Astrocyte of the spinal cord (primary cell): ENCODE measurements at regions not wholly inside any gene's neighbourhood (a gene's known extent, or its start where the extent isn't known, plus 50 kb on each side); places are given as distances from the start of the nearest gene placed in this dataset.
"Not testable (repeated sequence)": the region's sequence is repeated elsewhere in the genome, so short reads cannot be mapped to it uniquely, and the experiment has no call there.

ENCODE experiments used
- DNase-seq: peaks from one replicate; pipeline ENCODE4 v3.0.0; 2011; ENCODE audit warnings: low read depth, low spot score
- H3K4me3 ChIP-seq: 2 replicates; pipeline ENCODE4 v1.5.1; 2011; ENCODE audit warnings: low read depth, mild to moderate bottlenecking, low read length, moderate library complexity
- in situ Hi-C: cut with HindIII; loops from 2 replicates; pipeline ENCODE4 v1.10.0; 2017; ENCODE audit warnings: low sequenced_read_pairs
- TF ChIP-seq, protein P1 (sequence below): IDR thresholded peaks from 2 replicates; pipeline ENCODE4 v1.5.1; 2012; ENCODE audit warnings: low read depth, mild to moderate bottlenecking, low read length, inconsistent platforms

DNA sequence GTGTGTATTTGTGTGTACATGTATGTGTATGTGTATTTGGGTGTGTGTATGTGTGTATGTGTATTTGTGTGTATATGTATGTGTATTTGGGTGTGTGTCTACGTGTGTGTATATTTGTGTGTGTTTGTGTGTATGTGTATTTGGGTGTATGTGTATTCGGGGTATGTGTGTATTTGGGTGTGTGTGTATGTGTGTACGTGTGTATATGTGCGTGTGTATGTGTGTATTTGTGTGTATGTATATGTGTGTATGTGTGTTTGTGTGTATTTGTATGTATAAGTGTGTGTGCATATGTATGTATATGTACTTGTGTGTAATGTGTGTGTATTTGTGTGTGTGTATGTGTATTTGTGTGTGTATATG lies 62.0 kb downstream of the HAPSTR1 start:
- TF ChIP-seq, protein P1, sequence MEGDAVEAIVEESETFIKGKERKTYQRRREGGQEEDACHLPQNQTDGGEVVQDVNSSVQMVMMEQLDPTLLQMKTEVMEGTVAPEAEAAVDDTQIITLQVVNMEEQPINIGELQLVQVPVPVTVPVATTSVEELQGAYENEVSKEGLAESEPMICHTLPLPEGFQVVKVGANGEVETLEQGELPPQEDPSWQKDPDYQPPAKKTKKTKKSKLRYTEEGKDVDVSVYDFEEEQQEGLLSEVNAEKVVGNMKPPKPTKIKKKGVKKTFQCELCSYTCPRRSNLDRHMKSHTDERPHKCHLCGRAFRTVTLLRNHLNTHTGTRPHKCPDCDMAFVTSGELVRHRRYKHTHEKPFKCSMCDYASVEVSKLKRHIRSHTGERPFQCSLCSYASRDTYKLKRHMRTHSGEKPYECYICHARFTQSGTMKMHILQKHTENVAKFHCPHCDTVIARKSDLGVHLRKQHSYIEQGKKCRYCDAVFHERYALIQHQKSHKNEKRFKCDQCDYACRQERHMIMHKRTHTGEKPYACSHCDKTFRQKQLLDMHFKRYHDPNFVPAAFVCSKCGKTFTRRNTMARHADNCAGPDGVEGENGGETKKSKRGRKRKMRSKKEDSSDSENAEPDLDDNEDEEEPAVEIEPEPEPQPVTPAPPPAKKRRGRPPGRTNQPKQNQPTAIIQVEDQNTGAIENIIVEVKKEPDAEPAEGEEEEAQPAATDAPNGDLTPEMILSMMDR: no peak
- DNase-seq: no peak
- in situ Hi-C loops: no loop called here
- H3K4me3 ChIP-seq: no peak overlapping the region

DNA sequence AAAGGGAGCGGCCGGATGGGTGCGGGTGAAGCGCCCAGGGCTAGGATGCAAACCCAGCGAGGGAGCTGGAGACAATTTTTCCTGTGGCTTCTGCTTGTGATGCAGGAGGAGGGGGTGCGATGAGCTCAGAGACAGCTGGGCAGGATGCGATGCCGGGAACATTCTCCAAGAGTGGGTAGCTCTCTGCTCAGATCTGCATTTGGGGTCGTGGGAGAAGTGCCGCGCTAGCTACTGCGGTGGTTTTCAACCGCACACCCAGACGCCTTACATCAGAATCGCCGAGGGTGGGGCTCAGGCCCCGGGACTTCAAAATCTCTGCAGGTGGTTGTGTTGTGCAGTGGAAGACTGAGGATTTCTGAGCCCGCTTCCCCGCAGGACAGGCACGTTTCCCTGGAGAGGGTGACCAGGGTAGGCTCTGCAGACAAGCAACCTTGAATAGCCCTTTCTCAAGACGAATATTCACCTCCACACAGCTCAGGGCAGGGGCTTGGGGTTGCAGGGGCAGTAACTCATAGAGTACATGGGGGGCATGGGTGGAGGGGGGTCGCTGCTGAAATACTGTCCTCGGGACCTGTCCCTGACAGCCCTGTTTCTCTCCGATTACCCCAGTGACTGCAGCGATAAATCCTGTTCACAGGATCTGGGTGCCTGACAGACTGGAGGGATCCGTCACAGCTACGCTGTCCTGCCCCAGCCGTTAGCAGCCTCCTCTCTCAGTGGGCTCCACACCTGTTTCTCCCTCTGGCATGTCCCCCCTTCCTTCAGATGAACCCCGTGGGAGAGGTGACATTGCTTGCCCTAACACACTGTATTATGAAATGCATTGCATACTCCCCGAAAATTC lies 63.3 kb downstream of the HAPSTR1 start:
- TF ChIP-seq, protein P1: no peak
- in situ Hi-C loops: no loop called here
- H3K4me3 ChIP-seq: no peak overlapping the region
- DNase-seq: no peak

DNA sequence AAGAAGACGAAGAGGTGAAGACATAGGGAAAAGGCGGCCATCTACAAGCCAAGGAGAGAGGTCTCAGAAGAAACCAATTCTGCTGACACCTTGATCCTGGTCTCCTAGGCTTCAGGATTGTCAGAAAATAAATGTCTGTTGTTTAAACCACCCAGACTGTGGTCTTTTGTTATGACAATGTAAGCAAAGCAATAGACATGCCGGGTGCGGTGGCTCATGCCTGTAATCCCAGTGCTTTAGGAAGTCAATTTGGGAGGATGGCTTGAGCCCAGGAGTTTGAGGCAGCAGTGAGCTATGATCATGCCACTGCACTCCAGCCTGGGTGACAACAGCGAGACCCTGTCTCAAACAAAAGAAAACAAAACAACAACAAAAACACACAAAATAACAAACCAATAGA lies 64.4 kb downstream of the HAPSTR1 start:
- in situ Hi-C loops: no loop called here
- TF ChIP-seq, protein P1: no peak
- no peak overlapping the region for H3K4me3 ChIP-seq
- DNase-seq: no peak

DNA sequence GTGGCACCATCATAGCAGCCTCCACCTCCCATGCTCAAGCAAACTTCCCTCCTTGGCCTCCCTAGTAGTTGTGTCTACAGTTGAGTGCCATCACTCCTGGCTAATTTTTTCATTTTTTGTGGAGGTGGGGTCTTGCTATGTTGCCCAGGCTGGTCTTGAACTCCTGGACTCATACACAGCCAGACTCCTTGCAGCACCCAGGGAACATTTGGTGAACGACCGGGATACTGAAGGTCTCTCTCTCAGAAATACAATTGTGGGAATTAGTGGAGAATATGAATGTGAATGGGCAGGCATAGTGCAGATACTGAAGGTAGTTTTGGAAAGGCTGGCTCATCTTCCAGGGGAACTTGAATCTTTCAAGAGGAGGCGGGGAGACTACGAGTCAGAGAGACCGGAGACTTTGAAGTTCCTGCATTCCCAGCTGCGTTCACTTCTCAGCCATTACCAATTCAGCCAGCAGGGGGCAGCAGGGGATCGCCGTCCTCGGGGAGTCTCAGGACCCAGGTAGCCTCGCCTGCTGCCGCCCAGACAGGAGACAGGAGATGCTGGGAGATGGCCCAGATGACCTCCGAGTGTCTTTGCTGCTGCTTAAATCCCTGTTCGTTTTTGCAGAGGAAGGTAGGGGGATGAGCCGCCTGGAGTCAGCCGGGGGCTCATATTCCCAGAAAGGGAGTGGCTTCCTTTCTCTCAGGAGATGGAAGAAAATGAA lies 68.6 kb downstream of the HAPSTR1 start:
- peak; percentile 59 for DNase-seq
- in situ Hi-C loops: no loop called here
- TF ChIP-seq, protein P1: peak; percentile 82
- no peak overlapping the region for H3K4me3 ChIP-seq

DNA sequence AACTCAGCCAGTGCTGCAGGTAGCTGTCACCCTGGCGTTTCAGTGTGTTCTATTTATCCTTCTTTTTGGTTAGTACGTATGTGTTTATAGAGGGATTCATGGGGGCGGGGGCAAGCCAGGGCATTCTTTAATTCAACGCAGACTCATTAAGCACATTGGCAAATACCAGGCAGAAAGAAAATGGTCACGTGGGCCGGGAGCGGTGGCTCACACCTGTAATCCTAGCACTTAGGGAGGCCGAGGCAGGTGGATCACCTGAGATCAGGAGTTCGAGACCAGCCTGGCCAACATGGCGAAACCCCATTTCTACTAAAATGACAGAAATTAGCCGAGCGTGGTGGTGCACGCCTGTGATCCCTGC lies 69.1 kb downstream of the HAPSTR1 start:
- TF ChIP-seq, protein P1: no peak
- no peak for DNase-seq
- in situ Hi-C loops: no loop called here
- no peak overlapping the region for H3K4me3 ChIP-seq

DNA sequence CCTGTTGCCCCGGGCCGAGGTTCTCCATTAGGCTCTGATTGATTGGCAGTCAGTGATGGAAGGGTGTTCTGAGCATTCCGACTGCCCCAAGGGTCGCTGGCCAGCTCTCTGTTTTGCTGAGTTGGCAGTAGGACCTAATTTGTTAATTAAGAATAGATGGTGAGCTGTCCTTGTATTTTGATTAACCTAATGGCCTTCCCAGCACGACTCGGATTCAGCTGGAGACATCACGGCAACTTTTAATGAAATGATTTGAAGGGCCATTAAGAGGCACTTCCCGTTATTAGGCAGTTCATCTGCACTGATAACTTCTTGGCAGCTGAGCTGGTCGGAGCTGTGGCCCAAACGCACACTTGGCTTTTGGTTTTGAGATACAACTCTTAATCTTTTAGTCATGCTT lies 74.2 kb downstream of the HAPSTR1 start:
- H3K4me3 ChIP-seq: no peak overlapping the region
- DNase-seq: no peak
- TF ChIP-seq, protein P1: no peak
- in situ Hi-C loops: no loop called here

DNA sequence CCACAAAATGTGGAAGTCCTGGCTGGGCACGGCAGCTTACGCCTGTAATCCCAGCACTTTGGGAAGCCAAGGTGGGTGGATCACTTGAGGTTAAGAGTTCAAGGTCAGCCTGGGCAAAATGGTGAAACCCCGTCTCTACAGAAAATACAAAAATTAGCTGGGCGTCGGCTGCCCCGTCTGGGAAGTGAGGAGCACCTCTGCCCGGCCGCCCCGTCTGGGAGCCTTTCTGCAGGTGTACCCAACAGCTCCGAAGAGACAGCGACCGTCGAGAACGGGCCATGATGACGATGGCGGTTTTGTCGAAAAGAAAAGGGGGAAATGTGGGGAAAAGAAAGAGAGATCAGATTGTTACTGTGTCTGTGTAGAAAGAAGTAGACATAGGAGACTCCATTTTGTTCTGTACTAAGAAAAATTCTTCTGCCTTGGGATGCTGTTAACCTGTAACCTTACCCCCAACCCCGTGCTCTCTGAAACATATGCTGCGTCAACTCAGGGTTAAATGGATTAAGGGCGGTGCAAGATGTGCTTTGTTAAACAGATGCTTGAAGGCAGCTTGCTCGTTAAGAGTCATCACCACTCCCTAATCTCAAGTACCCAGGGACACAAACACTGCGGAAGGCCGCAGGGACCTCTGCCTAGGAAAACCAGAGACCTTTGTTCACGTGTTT lies 75.0 kb downstream of the HAPSTR1 start:
- DNase-seq, in situ Hi-C loops: not testable (repeated sequence)

More for the DNA sequence above, 75.0 kb downstream of the HAPSTR1 start:
- H3K4me3 ChIP-seq: not testable (repeated sequence)
